Neural cell (in vitro differentiated cells): ENCODE measurements at regions not wholly inside any gene's neighbourhood (a gene's known extent, or its start where the extent isn't known, plus 50 kb on each side); places are given as distances from the start of the nearest gene placed in this dataset.

ENCODE experiments used
- H2AFZ ChIP-seq: fragments of 200-600, 300-800 bp; sonication (generic), shearing (Covaris generic); 2 replicates; pipeline ENCODE4 v1.6.0; 2014; ENCODE audit warnings: low read depth, mild to moderate bottlenecking, antibody characterized with exemption, low read length, moderate library complexity
- H3F3A ChIP-seq: fragments of 200-600 bp; shearing (Covaris generic); 2 replicates; pipeline ENCODE4 v1.6.1; 2016; ENCODE audit warnings: mild to moderate bottlenecking, moderate library complexity, mixed read lengths, antibody characterized with exemption, low read length; ENCODE audit not compliant: insufficient read depth, poor library complexity, severe bottlenecking
- H3K27ac ChIP-seq: fragments of 200-600, 300-800 bp; sonication (generic), shearing (Covaris generic); 2 replicates; pipeline ENCODE4 v1.5.1; 2014; ENCODE audit warnings: mild to moderate bottlenecking, low read length, moderate library complexity
- H3K27me3 ChIP-seq: fragments of 300-800, 200-600 bp; sonication (generic), shearing (Covaris generic); 2 replicates; pipeline ENCODE4 v1.6.0; 2014; ENCODE audit warnings: mild to moderate bottlenecking, low read depth, low read length, moderate library complexity; ENCODE audit not compliant: insufficient read depth
- H3K36me3 ChIP-seq: fragments of 300-800, 200-600 bp; sonication (generic), shearing (Covaris generic); 2 replicates; pipeline ENCODE4 v1.5.1; 2014; ENCODE audit warnings: mild to moderate bottlenecking, antibody characterized with exemption, low read length, moderate library complexity; ENCODE audit not compliant: insufficient read depth
- H3K4me2 ChIP-seq: fragments of 300-800, 200-600 bp; sonication (generic), shearing (Covaris generic); 2 replicates; pipeline ENCODE4 v1.6.0; 2014; ENCODE audit warnings: mild to moderate bottlenecking, low read length
- H3K4me3 ChIP-seq: fragments of 300-800, 200-600 bp; sonication (generic), shearing (Covaris generic); 2 replicates; pipeline ENCODE4 v1.5.1; 2014; ENCODE audit warnings: mild to moderate bottlenecking, low read length, moderate library complexity
- H3K79me2 ChIP-seq: fragments of 200-600 bp; shearing (Covaris generic); replicated peaks from 2 replicates; pipeline ENCODE4 v1.6.0; 2014; ENCODE audit warnings: mild to moderate bottlenecking, low read length, moderate library complexity; ENCODE audit not compliant: insufficient read depth
- H3K9ac ChIP-seq: fragments of 300-800, 200-600 bp; sonication (generic), shearing (Covaris generic); 2 replicates; pipeline ENCODE4 v1.6.1; 2016; ENCODE audit warnings: mild to moderate bottlenecking, low read length, mixed read lengths
- H3K9me2 ChIP-seq: fragments of 200-600 bp; shearing (Covaris generic); 2 replicates; pipeline ENCODE4 v1.6.1; 2016; ENCODE audit warnings: mild to moderate bottlenecking, low read length, mixed read lengths; ENCODE audit not compliant: insufficient read depth
- H3K9me3 ChIP-seq: fragments of 200-600, 300-800 bp; sonication (generic), shearing (Covaris generic); 2 replicates; pipeline ENCODE4 v1.6.1; 2016; ENCODE audit warnings: mild to moderate bottlenecking, mixed run types, low read length, moderate library complexity, mixed read lengths
- H4K20me1 ChIP-seq: fragments of 200-600 bp; shearing (Covaris generic); 2 replicates; pipeline ENCODE4 v1.6.1; 2016; ENCODE audit warnings: mild to moderate bottlenecking, mixed run types; ENCODE audit not compliant: insufficient read depth
- CTCF ChIP-seq: fragments of 450-650 bp; IDR thresholded peaks from 2 replicates; pipeline ENCODE4 v1.5.1; 2014; ENCODE audit warnings: antibody characterized with exemption, mild to moderate bottlenecking, moderate library complexity; ENCODE audit not compliant: poor library complexity, severe bottlenecking
- EP300 ChIP-seq: fragments of 450-650 bp; conservative IDR thresholded peaks from 2 replicates; pipeline ENCODE4 v1.6.1; 2014; ENCODE audit warnings: antibody characterized with exemption, mild to moderate bottlenecking, moderate library complexity; ENCODE audit not compliant: poor library complexity, severe bottlenecking
- EZH2 ChIP-seq: fragments of 200-600, 300-800 bp; shearing (Covaris generic), sonication (generic); IDR thresholded peaks from 2 replicates; pipeline ENCODE4 v1.6.1; 2014; ENCODE audit warnings: antibody characterized with exemption, low read length, borderline replicate concordance, mild to moderate bottlenecking; ENCODE audit not compliant: insufficient read depth, poor library complexity, severe bottlenecking
- MXI1 ChIP-seq: fragments of 450-650 bp; conservative IDR thresholded peaks from 2 replicates; pipeline ENCODE4 v1.6.1; 2014; ENCODE audit warnings: antibody characterized with exemption, mild to moderate bottlenecking; ENCODE audit not compliant: poor library complexity, severe bottlenecking
- POLR2AphosphoS5 ChIP-seq: IDR thresholded peaks from 2 replicates; pipeline ENCODE4 v1.6.1; 2012
- RAD21 ChIP-seq: fragments of 450-650 bp; conservative IDR thresholded peaks from 2 replicates; pipeline ENCODE4 v1.6.1; 2014; ENCODE audit warnings: antibody characterized with exemption, mild to moderate bottlenecking, moderate library complexity
- SMC3 ChIP-seq: fragments of 450-650 bp; conservative IDR thresholded peaks from 2 replicates; pipeline ENCODE4 v1.6.1; 2014; ENCODE audit warnings: antibody characterized with exemption, mild to moderate bottlenecking, moderate library complexity; ENCODE audit not compliant: poor library complexity
- TAF1 ChIP-seq: IDR thresholded peaks from 2 replicates; pipeline ENCODE4 v1.6.1; 2012; ENCODE audit warnings: low read depth
- TF ChIP-seq, protein P1 (sequence below): IDR thresholded peaks from 2 replicates; pipeline ENCODE4 v1.6.1; 2012; ENCODE audit warnings: borderline replicate concordance

DNA sequence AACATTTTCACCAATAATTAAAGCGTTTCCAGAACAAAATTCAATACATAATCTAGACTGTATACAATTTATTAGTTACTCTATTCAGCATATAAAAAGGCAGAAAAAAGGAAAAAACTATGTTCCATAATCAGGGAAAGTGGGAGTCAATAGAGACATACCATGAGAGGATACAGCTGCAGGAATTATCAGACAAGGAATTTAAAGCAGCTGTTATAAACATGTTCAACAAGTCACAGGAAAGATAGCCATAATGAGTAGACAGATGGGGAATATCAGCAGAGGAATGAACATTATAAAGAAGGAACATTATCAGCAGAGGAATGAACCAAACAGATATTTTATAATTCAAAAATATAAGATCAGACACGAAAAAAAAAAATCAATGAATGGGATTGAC is 500.6 kb upstream of the RPS6KA3 start:
- Histone ChIP-seq H3K4me2 (no peak overlapping the region), H3K27me3 (no peaks in the 10 kb centered on the region), H3F3A (no peaks in the 10 kb centered on the region), H2AFZ (no peak overlapping the region), H3K4me3 (no peak overlapping the region), H3K9me2 (no peaks in the 10 kb centered on the region), H3K9ac (no peak overlapping the region), H3K9me3 (no peaks in the 10 kb centered on the region), H3K79me2 (no peaks in the 10 kb centered on the region), H4K20me1 (no peaks in the 10 kb centered on the region), H3K36me3 (no peaks in the 10 kb centered on the region), H3K27ac (no peak overlapping the region)
- TF ChIP-seq EZH2 (no peak), SMC3 (no peak), POLR2AphosphoS5 (no peak), CTCF (no peak), TAF1 (no peak), MXI1 (no peak), RAD21 (no peak)
- TF ChIP-seq, protein P1, sequence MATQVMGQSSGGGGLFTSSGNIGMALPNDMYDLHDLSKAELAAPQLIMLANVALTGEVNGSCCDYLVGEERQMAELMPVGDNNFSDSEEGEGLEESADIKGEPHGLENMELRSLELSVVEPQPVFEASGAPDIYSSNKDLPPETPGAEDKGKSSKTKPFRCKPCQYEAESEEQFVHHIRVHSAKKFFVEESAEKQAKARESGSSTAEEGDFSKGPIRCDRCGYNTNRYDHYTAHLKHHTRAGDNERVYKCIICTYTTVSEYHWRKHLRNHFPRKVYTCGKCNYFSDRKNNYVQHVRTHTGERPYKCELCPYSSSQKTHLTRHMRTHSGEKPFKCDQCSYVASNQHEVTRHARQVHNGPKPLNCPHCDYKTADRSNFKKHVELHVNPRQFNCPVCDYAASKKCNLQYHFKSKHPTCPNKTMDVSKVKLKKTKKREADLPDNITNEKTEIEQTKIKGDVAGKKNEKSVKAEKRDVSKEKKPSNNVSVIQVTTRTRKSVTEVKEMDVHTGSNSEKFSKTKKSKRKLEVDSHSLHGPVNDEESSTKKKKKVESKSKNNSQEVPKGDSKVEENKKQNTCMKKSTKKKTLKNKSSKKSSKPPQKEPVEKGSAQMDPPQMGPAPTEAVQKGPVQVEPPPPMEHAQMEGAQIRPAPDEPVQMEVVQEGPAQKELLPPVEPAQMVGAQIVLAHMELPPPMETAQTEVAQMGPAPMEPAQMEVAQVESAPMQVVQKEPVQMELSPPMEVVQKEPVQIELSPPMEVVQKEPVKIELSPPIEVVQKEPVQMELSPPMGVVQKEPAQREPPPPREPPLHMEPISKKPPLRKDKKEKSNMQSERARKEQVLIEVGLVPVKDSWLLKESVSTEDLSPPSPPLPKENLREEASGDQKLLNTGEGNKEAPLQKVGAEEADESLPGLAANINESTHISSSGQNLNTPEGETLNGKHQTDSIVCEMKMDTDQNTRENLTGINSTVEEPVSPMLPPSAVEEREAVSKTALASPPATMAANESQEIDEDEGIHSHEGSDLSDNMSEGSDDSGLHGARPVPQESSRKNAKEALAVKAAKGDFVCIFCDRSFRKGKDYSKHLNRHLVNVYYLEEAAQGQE: no peak

GRCh38 chrX:20756585-20756984 is 489.9 kb upstream of the RPS6KA3 start:
- no peak overlapping the region for H3K4me2 ChIP-seq
- no peaks in the 10 kb centered on the region for H3K27me3 ChIP-seq
- H3K36me3 ChIP-seq: no peaks in the 10 kb centered on the region
- no peaks in the 10 kb centered on the region for H4K20me1 ChIP-seq
- TF ChIP-seq CTCF (no peak), POLR2AphosphoS5 (no peak), SMC3 (no peak), RAD21 (no peak), EP300 (no peak), TAF1 (no peak), MXI1 (no peak), EZH2 (no peak)
- TF ChIP-seq, protein P1: no peak
- H2AFZ ChIP-seq: no peak overlapping the region
- H3F3A ChIP-seq: no peaks in the 10 kb centered on the region
- no peak overlapping the region for H3K9ac ChIP-seq
- H3K79me2 ChIP-seq: no peaks in the 10 kb centered on the region
- no peak overlapping the region for H3K4me3 ChIP-seq
- no peaks in the 10 kb centered on the region for H3K9me3 ChIP-seq
- no peak overlapping the region for H3K27ac ChIP-seq
- H3K9me2 ChIP-seq: no peaks in the 10 kb centered on the region
